LNCAP (cell line): ENCODE measurements at regions not wholly inside any gene's neighbourhood (a gene's known extent, or its start where the extent isn't known, plus 50 kb on each side); places are given as distances from the start of the nearest gene placed in this dataset.

Source experiments
- CTCF ChIP-seq: fragments of 450-650 bp; IDR thresholded peaks from 2 replicates; pipeline ENCODE4 v1.5.1; 2017; ENCODE audit warnings: mild to moderate bottlenecking

GRCh38 chr4:34850968-34851367 lies 1393.3 kb downstream of the ARAP2 start:
- TF ChIP-seq CTCF, result no peak

- no peak for TF ChIP-seq CTCF
Observed at GRCh38 chr4:34851411-34851810, 1392.9 kb downstream of the ARAP2 start.

- no peak for TF ChIP-seq CTCF
Observed at GRCh38 chr4:34854451-34854850, 1389.9 kb downstream of the ARAP2 start.

GRCh38 chr4:34861666-34862065 lies 1382.6 kb downstream of the ARAP2 start:
- no peak for TF ChIP-seq CTCF

GRCh38 chr4:34878961-34879360 lies 1365.4 kb downstream of the ARAP2 start:
- no peak for TF ChIP-seq CTCF

GRCh38 chr4:34880246-34880645 lies 1364.1 kb downstream of the ARAP2 start:
- no peak for TF ChIP-seq CTCF

- no peak for TF ChIP-seq CTCF
Observed at GRCh38 chr4:34891892-34892291, 1352.4 kb downstream of the ARAP2 start.

- TF ChIP-seq CTCF, result no peak
Observed at GRCh38 chr4:34893382-34893781, 1350.9 kb downstream of the ARAP2 start.
